GM19455 (cell line): ENCODE measurements at regions not wholly inside any gene's neighbourhood (a gene's known extent, or its start where the extent isn't known, plus 50 kb on each side); places are given as distances from the start of the nearest gene placed in this dataset.

Source experiments
- ATAC-seq: cut with Tn5 transposase; IDR thresholded peaks from one replicate; pipeline ENCODE4 v1.9.1; 2021; ENCODE audit not compliant: unreplicated experiment

- no peak for ATAC-seq
Measured at GRCh38 chr2:120896126-120896525, 160.5 kb downstream of the GLI2 start.

GRCh38 chr2:120896901-120897300 is 161.2 kb downstream of the GLI2 start:
- no peak for ATAC-seq

- no peak for ATAC-seq
Measured at GRCh38 chr2:120897399-120897798, 161.7 kb downstream of the GLI2 start.

GRCh38 chr2:120898496-120898895 is 162.8 kb downstream of the GLI2 start:
- no peak for ATAC-seq

- ATAC-seq, result no peak
Measured at GRCh38 chr2:120898961-120899750, 163.5 kb downstream of the GLI2 start.

GRCh38 chr2:120899771-120900170 is 164.1 kb downstream of the GLI2 start:
- ATAC-seq, result no peak

GRCh38 chr2:120901201-120901600 is 165.5 kb downstream of the GLI2 start:
- ATAC-seq, result no peak

- no peak for ATAC-seq
Measured at GRCh38 chr2:120902592-120902991, 166.9 kb downstream of the GLI2 start.

- no peak for ATAC-seq
Measured at GRCh38 chr2:120904379-120904778, 168.7 kb downstream of the GLI2 start.

GRCh38 chr2:120904830-120905234 is 169.2 kb downstream of the GLI2 start:
- no peak for ATAC-seq

- ATAC-seq, result no peak
Measured at GRCh38 chr2:120905298-120905697, 169.6 kb downstream of the GLI2 start.

GRCh38 chr2:120905824-120906571 is 170.3 kb downstream of the GLI2 start:
- no peak for ATAC-seq

- ATAC-seq, result no peak
Measured at GRCh38 chr2:120906914-120907313, 171.2 kb downstream of the GLI2 start.

GRCh38 chr2:120907822-120908221 is 172.2 kb downstream of the GLI2 start:
- no peak for ATAC-seq

- no peak for ATAC-seq
Measured at GRCh38 chr2:120908314-120908975, 172.8 kb downstream of the GLI2 start.

GRCh38 chr2:120909102-120909501 is 173.4 kb downstream of the GLI2 start:
- ATAC-seq, result no peak

- ATAC-seq, result no peak
Measured at GRCh38 chr2:120910164-120910563, 174.5 kb downstream of the GLI2 start.

GRCh38 chr2:120910956-120911951 is 175.6 kb downstream of the GLI2 start:
- ATAC-seq, result no peak

GRCh38 chr2:120912101-120912985 is 176.7 kb downstream of the GLI2 start:
- ATAC-seq, result no peak
